ENCODE measurements at regions not wholly inside any gene's neighbourhood (a gene's known extent, or its start where the extent isn't known, plus 50 kb on each side); places are given as distances from the start of the nearest gene placed in this dataset.

GRCh38 chr10:52644373-52645186 is 128.0 kb downstream of the MBL2 start:
- peak; percentile 18 to 66 (median 37) for DNase-seq
- H3K4me3 ChIP-seq = no peak overlapping the region
- H3K9me3 ChIP-seq (replicated peaks in 1 of 3) = no peaks in the 10 kb centered on the region
- H3K36me3 ChIP-seq (replicated peaks in 1 of 2) = no peaks in the 10 kb centered on the region
- H3K4me1 ChIP-seq (replicated peaks in 1 of 2) = no peaks in the 10 kb centered on the region
- H3K27me3 ChIP-seq = no peaks in the 10 kb centered on the region
- WGBS, 4 donors = 18 to 24% (median 19%) methylated on average over 3 of the region's 3 CpGs
- intact Hi-C loops (cut with DNase I) = loop anchor here in 1 of 2 donors (10.0 kb wide), 1 partner anchor 80 kb away; no protein-coding TSS in a partner anchor
- TF ChIP-seq POLR2A (IDR thresholded peaks at IDR 0.05) (no peak), CTCF (IDR thresholded peaks at IDR 0.05) (peak; percentile 50 to 72 (median 65))
- H3K27ac ChIP-seq = no peak overlapping the region

GRCh38 chr10:52645187-52645758 is 127.3 kb downstream of the MBL2 start:
- Histone ChIP-seq H3K27me3 (no peaks in the 10 kb centered on the region), H3K27ac (no peak overlapping the region), H3K4me3 (no peak overlapping the region), H3K4me1 (replicated peaks in 1 of 2) (no peaks in the 10 kb centered on the region), H3K36me3 (replicated peaks in 1 of 2) (no peaks in the 10 kb centered on the region), H3K9me3 (replicated peaks in 1 of 3) (no peaks in the 10 kb centered on the region)
- 45 to 53% (median 49%) methylated on average over 4 of the region's 4 CpGs for WGBS, 4 donors
- DNase-seq = no peak
- intact Hi-C loops (cut with DNase I) = loop anchor here in 1 of 2 donors (10.0 kb wide), 1 partner anchor 80 kb away; no protein-coding TSS in a partner anchor
- TF ChIP-seq CTCF (IDR thresholded peaks at IDR 0.05) = no peak
- TF ChIP-seq POLR2A (IDR thresholded peaks at IDR 0.05) = no peak

- intact Hi-C loops (cut with DNase I) = loop anchor here in 1 of 2 donors (10.0 kb wide), 1 partner anchor 75 kb away; no protein-coding TSS in a partner anchor
- no peaks in the 10 kb centered on the region for H3K36me3 ChIP-seq (replicated peaks in 1 of 2)
- no peak for DNase-seq
- H3K4me3 ChIP-seq = no peak overlapping the region
- no peak for TF ChIP-seq CTCF (IDR thresholded peaks at IDR 0.05)
- TF ChIP-seq POLR2A (IDR thresholded peaks at IDR 0.05) = no peak
- no peaks in the 10 kb centered on the region for H3K27me3 ChIP-seq
- H3K4me1 ChIP-seq (replicated peaks in 1 of 2) = no peaks in the 10 kb centered on the region
- no peak overlapping the region for H3K27ac ChIP-seq
- no peaks in the 10 kb centered on the region for H3K9me3 ChIP-seq (replicated peaks in 1 of 3)
- WGBS, 4 donors = 63 to 94% (median 89%) methylated on average over 1 of the region's 1 CpG
These were observed 123.1 kb downstream of the MBL2 start for GRCh38 chr10:52649511-52649910.

- Histone ChIP-seq H3K27ac (no peak overlapping the region), H3K9me3 (replicated peaks in 1 of 3) (no peaks in the 10 kb centered on the region), H3K27me3 (no peaks in the 10 kb centered on the region), H3K36me3 (replicated peaks in 1 of 2) (no peaks in the 10 kb centered on the region), H3K4me3 (no peak overlapping the region), H3K4me1 (replicated peaks in 1 of 2) (no peaks in the 10 kb centered on the region)
- no peak for DNase-seq
- WGBS, 4 donors = 58 to 85% (median 65%) methylated on average over 4 of the region's 4 CpGs
- no peak for TF ChIP-seq CTCF (IDR thresholded peaks at IDR 0.05)
- TF ChIP-seq POLR2A (IDR thresholded peaks at IDR 0.05) = no peak
- intact Hi-C loops (cut with DNase I) = no loop called here
These were observed 121.7 kb downstream of the MBL2 start for GRCh38 chr10:52650873-52651272.

Data from adrenal gland (tissue), 9 donors.